ENCODE measurements at regions not wholly inside any gene's neighbourhood (a gene's known extent, or its start where the extent isn't known, plus 50 kb on each side); places are given as distances from the start of the nearest gene placed in this dataset.

- TF ChIP-seq EZH2phosphoT487 (IDR thresholded peaks at IDR 0.05; ENCODE audit: low read depth, severe bottlenecking, unreplicated experiment), result no peak
- no peak for TF ChIP-seq CTCF (IDR thresholded peaks at IDR 0.05; ENCODE audit: poor library complexity)
- no peak for TF ChIP-seq EZH2 (IDR thresholded peaks at IDR 0.05; ENCODE audit: borderline replicate concordance)
Measured at GRCh38 chr13:39988351-39988750, 332.9 kb downstream of the COG6 start.
